ENCODE measurements at regions not wholly inside any gene's neighbourhood (a gene's known extent, or its start where the extent isn't known, plus 50 kb on each side); places are given as distances from the start of the nearest gene placed in this dataset.

GRCh38 chr2:200230716-200231115, 75.8 kb upstream of the SPATS2L start:
- Histone ChIP-seq H3K9me2 (ENCODE audit: insufficient read depth, low read length) (no peaks in the 10 kb centered on the region), H3K4me3 (ENCODE audit: low read length) (no peak overlapping the region), H3K27ac (ENCODE audit: low read length) (no peak overlapping the region), H4K20me1 (ENCODE audit: insufficient read depth) (no peaks in the 10 kb centered on the region), H3K4me2 (ENCODE audit: low read length) (no peak overlapping the region), H3K36me3 (ENCODE audit: insufficient read depth, low read length) (no peaks in the 10 kb centered on the region), H2AFZ (ENCODE audit: low read depth, low read length) (no peak overlapping the region), H3K9me3 (ENCODE audit: low read length) (no peaks in the 10 kb centered on the region), H3K9ac (ENCODE audit: low read length) (no peak overlapping the region), H3F3A (ENCODE audit: insufficient read depth, low read length, poor library complexity, severe bottlenecking) (no peaks in the 10 kb centered on the region), H3K79me2 (replicated peaks; ENCODE audit: insufficient read depth, low read length) (no peaks in the 10 kb centered on the region), H3K27me3 (ENCODE audit: insufficient read depth, low read depth, low read length) (no peaks in the 10 kb centered on the region)
- no peak for TF ChIP-seq TAF1 (IDR thresholded peaks at IDR 0.05; ENCODE audit: low read depth)
- TF ChIP-seq, protein P1, sequence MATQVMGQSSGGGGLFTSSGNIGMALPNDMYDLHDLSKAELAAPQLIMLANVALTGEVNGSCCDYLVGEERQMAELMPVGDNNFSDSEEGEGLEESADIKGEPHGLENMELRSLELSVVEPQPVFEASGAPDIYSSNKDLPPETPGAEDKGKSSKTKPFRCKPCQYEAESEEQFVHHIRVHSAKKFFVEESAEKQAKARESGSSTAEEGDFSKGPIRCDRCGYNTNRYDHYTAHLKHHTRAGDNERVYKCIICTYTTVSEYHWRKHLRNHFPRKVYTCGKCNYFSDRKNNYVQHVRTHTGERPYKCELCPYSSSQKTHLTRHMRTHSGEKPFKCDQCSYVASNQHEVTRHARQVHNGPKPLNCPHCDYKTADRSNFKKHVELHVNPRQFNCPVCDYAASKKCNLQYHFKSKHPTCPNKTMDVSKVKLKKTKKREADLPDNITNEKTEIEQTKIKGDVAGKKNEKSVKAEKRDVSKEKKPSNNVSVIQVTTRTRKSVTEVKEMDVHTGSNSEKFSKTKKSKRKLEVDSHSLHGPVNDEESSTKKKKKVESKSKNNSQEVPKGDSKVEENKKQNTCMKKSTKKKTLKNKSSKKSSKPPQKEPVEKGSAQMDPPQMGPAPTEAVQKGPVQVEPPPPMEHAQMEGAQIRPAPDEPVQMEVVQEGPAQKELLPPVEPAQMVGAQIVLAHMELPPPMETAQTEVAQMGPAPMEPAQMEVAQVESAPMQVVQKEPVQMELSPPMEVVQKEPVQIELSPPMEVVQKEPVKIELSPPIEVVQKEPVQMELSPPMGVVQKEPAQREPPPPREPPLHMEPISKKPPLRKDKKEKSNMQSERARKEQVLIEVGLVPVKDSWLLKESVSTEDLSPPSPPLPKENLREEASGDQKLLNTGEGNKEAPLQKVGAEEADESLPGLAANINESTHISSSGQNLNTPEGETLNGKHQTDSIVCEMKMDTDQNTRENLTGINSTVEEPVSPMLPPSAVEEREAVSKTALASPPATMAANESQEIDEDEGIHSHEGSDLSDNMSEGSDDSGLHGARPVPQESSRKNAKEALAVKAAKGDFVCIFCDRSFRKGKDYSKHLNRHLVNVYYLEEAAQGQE (IDR thresholded peaks at IDR 0.05; ENCODE audit: borderline replicate concordance), result no peak
- no peak for TF ChIP-seq CTCF (IDR thresholded peaks at IDR 0.05; ENCODE audit: poor library complexity, severe bottlenecking)
- TF ChIP-seq POLR2AphosphoS5 (IDR thresholded peaks at IDR 0.05), result no peak
- no peak for TF ChIP-seq EZH2 (IDR thresholded peaks at IDR 0.05; ENCODE audit: borderline replicate concordance, insufficient read depth, low read length, poor library complexity, severe bottlenecking)
- TF ChIP-seq MXI1 (conservative IDR thresholded peaks at IDR 0.05; ENCODE audit: poor library complexity, severe bottlenecking), result no peak
- TF ChIP-seq RAD21 (conservative IDR thresholded peaks at IDR 0.05), result no peak
- no peak for TF ChIP-seq SMC3 (conservative IDR thresholded peaks at IDR 0.05; ENCODE audit: poor library complexity)
- TF ChIP-seq EP300 (conservative IDR thresholded peaks at IDR 0.05; ENCODE audit: poor library complexity, severe bottlenecking), result no peak

- Histone ChIP-seq H3K9me2 (ENCODE audit: insufficient read depth, low read length) (no peaks in the 10 kb centered on the region), H3K27me3 (ENCODE audit: insufficient read depth, low read depth, low read length) (no peaks in the 10 kb centered on the region), H2AFZ (ENCODE audit: low read depth, low read length) (no peak overlapping the region), H3K4me2 (ENCODE audit: low read length) (no peak overlapping the region), H3K27ac (ENCODE audit: low read length) (no peak overlapping the region), H3F3A (ENCODE audit: insufficient read depth, low read length, poor library complexity, severe bottlenecking) (no peaks in the 10 kb centered on the region), H3K4me3 (ENCODE audit: low read length) (no peak overlapping the region), H3K9ac (ENCODE audit: low read length) (no peak overlapping the region), H3K9me3 (ENCODE audit: low read length) (no peaks in the 10 kb centered on the region), H3K79me2 (replicated peaks; ENCODE audit: insufficient read depth, low read length) (no peaks in the 10 kb centered on the region), H3K36me3 (ENCODE audit: insufficient read depth, low read length) (no peaks in the 10 kb centered on the region), H4K20me1 (ENCODE audit: insufficient read depth) (no peaks in the 10 kb centered on the region)
- TF ChIP-seq EZH2 (IDR thresholded peaks at IDR 0.05; ENCODE audit: borderline replicate concordance, insufficient read depth, low read length, poor library complexity, severe bottlenecking) (no peak), POLR2AphosphoS5 (IDR thresholded peaks at IDR 0.05) (no peak), RAD21 (conservative IDR thresholded peaks at IDR 0.05) (no peak), EP300 (conservative IDR thresholded peaks at IDR 0.05; ENCODE audit: poor library complexity, severe bottlenecking) (no peak), MXI1 (conservative IDR thresholded peaks at IDR 0.05; ENCODE audit: poor library complexity, severe bottlenecking) (no peak), SMC3 (conservative IDR thresholded peaks at IDR 0.05; ENCODE audit: poor library complexity) (no peak), TAF1 (IDR thresholded peaks at IDR 0.05; ENCODE audit: low read depth) (no peak), CTCF (IDR thresholded peaks at IDR 0.05; ENCODE audit: poor library complexity, severe bottlenecking) (no peak)
- TF ChIP-seq, protein P1 (IDR thresholded peaks at IDR 0.05; ENCODE audit: borderline replicate concordance), result no peak
Measured at GRCh38 chr2:200235533-200235932, 71.0 kb upstream of the SPATS2L start.

Measured in neural cell (in vitro differentiated cells).